NCI-H748 treated with DMSO at 0.1 percent for 48 hours (cell line): ENCODE measurements at regions not wholly inside any gene's neighbourhood (a gene's known extent, or its start where the extent isn't known, plus 50 kb on each side); places are given as distances from the start of the nearest gene placed in this dataset.

Source experiments
- DNase-seq: peaks from one replicate; lab custom pipeline; 2025; lab: John Stamatoyannopoulos, UW

DNA sequence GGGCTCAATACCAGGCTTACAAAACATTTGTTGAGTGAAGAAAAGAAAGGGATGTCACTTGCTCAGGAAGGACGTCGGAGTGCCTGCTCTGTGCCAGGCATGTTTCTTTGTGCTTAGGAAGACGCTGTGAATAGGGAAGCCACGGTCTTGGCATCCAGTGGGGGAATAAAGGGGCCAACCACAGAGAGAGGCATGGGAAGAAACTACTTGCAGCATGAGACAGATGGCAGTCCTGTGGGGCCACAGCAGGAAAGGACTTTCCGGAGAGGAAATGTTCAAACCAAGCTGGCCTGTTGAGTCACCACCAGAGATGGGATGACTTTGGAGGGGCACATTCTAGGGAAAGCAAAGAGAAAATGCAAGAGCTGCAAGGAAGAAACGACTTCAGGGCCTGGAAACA lies 173.2 kb downstream of the CDH26 start:
- DNase-seq: no peak

DNA sequence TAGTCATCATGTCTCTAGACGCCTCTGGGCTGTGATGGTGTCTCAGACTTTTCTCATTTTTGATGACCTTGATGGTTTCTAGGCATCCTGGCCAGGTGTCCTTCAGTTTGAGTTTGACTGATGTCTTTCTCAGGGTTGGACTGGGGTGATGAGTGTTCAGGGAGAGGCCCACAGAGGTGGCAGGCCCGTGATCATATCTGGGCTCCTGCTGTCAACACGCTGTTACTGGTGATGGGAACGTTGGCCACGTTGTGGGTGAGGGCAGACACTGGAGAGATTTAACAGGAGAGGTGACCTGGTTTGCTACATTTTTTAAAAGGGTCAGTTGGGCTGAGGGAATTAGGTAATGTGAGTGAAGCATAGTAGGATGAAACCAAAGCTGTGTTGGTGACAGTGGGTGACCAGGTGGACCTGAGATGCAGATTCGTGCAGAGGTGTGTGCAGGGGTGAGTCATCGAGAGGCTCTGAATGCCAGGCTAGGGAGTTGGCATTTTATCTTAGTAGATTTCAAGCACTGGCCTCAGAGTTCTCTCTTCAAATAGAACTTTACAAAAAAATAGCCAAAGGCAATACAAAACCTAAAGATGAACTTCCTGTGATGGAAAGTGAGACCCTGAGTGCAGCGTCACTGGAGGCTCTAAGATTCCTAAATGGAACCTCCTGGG lies 174.1 kb downstream of the CDH26 start:
- DNase-seq: no peak

DNA sequence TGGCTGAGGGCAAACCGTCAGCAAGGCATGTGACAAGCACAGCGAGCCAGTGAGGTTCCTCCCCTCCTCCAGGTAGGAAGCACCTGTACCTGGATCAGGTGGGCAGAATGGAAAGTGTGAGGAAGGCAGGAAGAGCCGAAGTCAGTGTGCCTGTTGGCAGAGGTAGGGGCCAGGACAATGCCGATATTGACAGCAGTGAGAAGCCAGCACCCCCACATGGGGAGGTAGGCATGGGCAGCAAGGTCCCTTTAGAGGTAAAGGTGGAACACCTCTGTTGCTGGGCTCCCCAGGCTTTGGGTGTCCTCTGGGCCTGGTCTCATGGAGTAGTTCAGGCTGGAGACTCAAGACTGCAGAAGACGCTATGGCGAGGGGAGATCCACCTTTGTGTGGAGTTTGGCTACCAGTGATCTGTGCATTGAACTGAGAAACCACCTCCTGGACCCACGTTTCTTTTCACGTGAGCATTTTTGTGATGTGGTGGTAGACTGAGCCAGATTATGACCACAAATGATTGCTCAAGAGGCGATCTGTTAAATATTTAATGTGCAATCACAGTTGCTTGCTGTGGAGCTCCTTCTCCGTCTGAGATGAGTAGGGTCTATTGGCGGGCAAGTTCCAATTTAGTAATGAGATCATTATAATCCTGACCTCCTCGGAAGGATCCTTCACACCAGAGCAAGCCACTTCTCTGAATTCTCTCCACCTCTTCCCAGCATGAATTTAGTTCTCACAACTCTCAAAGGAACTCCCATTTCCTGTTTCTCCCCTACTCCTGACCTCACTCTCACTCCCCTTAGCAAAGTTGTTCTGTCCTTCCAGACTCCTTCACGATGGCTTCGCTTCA lies 174.8 kb downstream of the CDH26 start:
- no peak for DNase-seq

DNA sequence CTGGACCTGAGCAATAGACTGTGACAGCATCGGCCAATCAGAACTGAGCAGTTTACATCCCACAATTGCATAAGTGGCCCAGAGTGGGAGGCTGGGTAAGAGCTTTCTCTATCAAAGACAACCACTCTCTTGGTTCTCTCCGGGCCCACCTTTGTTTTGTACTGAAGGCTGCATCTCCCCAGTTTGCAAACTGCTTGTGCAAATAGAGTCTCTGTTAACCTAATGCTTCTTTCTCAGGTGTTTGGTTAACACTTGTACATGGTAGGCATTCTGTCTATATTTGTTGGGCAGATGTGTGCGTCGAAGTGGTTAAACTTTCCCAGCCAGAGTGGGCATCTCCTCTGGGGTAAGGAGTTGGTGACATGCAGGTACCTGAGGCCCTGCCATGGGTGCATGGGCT lies 177.1 kb downstream of the CDH26 start:
- DNase-seq: no peak

DNA sequence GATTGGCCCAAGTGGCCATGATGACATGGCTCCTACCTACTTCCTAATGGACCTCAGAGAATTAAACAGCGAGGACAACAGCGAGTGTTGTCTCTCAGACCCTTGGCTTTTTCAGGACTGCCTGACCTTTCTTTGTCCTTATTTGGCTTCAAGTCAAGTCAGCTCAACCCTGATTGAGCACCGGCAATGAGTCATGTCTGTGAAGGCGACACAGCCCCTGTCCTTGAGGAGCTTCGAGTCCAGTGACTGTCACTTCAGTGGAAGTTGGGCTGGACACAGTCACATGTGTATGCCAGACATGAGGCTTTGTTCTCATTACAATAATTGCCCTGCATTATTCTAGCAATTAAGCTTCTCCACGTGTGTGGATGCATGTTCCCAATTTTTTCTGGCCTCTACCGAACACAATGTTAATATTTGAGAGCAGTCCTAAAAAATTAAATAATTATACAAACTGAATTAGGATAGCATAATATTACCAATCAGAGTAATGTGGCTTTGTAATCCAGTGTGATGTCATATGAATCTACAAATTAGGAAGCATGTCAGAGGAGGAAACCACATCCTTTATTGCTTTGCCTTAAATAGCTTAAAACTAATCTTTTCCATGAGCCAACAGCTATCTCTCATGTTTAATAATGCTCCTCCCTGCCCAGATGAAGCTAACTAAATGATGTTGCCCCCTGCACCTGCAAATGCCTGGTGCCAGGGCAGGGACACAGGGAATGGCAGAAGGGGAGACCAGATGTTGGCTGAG lies 178.6 kb downstream of the CDH26 start:
- DNase-seq: no peak

DNA sequence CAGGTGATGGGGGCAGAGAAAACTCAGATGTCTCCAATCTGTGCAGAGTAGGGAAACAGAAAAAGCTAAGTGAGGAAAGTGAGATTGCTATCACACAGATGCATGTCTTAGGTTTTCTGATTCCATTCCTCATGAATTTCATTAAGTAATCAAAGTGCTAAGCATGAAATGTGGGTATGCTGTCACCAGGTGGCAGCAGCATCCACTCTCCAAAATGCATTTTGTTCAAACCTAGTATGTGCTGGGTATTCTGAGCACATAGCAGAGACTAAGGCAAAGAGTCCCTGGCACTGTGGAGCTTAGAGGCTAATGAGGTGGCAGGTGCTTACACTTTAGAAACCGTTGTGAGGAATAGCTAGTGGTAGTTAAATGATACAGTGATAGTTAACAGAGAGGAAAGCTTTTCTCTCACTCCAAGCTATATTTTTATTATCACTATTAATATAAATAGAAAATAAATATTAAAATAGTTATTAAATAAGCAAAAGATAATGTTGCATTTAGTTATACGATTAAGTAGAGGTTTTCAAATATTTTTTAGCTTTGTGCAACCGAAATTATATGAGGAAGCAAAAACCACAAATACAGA lies 179.5 kb downstream of the CDH26 start:
- no peak for DNase-seq

DNA sequence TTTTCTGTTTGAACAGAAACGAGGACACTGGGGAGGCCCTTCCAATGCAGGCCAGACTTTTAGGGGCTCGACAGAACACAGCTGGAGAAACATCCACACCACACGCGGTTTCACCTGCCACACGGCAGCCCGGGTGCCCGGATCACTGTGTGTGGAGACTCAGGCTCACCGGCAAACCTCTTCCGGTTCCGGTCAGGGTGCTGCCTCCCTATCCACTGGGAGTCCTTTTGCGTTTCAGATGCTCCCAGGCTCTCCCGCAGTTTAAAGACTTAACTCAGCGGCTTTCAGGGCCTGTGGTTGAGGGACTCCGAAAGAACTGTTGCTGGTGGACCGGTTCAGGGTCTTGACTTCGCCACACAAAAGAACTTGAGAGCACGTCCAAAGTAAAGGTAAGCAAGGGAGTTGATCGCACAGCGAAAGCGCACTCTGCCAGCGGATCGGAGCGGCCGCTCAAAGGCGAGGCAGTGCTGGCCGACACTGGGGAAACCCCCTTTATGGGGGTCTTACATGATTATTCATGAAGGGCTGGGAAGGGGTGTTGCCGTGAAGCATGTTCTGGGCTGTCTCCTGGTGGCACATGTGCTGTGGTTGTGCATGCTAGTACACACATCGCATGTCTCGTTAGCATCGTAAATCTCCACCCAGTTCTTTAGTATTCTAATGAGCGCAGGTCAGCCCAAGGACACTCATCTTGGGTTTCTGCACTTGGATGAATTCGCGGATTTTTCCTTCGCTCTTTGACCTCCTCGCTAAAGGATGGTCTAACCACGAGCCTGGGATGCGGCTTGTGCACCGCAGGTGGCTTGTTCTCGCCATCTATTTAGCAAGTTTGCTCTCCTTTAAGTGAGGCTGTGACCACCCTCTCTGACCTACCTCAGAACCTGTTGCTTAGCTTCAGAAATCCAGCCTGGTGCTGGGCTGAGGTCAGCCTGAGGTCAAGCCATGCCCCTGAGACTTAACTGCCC lies 180.3 kb downstream of the CDH26 start:
- DNase-seq: no peak

DNA sequence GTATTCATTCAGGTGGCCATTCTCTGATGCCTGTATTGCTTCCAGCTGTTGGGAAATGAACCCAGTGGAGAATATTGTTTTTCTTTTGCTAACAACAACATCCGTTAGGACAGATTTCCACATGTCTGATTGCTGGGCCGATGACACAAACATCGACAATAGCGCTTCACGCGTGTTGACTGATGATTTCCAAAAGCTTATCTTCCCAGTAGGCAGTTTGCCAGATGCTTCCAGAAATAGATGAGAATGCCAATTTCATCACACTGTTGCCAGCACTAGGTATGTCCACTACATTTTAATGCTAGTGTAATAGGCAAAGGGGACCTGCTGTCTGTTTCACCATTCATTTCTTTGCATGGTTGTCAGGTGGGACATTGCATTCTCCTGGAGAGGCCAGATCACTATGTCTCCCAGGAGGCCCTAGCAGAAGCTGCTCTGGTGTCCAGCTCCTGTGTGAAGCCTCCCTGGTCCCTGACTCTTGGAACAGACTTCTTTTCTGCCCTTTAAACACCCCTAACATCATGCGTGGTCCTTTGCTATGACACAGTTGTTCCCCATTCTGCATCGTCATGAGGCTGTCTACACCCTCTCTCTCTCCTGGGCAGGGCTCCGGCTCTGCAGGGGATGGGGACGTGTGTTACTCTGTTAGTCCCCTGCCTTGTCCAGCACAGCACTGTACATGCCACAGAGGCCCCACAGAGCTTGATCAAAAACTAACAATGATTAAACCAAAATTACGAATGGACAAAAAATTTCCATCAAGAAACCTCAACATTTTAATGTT lies 181.6 kb downstream of the CDH26 start:
- no peak for DNase-seq

DNA sequence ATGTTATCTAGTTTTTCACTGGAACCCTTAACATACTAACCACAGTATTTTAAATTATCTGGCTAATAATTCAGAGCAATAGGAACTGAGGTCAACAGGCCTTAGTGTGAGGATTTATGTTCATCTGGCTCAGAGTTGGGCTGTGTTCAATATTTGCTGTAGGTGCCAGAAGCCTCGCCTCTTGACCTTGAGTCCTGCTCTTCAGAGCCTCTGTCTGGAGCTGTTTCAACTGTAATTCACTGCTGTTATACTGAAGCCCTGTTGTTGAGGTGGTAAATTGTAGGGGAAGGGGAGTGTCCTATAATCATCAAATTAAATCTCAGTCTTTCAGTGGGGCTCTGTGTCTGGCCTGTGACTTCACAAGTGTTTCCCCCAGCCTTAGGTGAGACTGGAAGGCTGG lies 184.4 kb downstream of the CDH26 start:
- no peak for DNase-seq

DNA sequence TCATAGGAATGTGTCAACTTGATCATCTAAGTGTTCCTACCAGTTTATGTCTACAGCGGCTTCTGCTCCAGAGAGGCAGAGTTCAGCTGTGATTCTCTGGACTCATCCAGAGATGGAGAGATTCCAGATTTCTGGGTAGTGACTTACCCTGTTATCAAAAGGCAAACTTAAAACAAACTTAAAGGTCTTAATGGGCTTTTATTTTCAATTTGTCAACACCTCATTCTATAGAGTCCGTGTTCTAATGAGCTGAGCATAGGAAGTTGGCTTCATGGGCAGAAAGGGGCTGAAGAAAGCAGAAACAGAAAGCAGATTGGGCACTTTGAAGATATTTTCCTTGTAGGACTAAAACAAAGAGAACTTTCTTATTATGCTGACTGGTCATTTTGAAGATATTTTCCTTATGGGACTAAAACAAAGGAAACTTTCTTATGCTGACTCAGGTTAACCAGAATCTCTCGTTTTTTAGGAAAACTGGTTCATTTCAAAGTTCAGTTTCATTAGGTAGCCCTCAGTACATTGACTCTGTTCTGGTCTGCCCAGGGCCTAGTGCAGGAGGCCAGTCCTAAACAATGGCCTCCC lies 185.1 kb downstream of the CDH26 start:
- no peak for DNase-seq

DNA sequence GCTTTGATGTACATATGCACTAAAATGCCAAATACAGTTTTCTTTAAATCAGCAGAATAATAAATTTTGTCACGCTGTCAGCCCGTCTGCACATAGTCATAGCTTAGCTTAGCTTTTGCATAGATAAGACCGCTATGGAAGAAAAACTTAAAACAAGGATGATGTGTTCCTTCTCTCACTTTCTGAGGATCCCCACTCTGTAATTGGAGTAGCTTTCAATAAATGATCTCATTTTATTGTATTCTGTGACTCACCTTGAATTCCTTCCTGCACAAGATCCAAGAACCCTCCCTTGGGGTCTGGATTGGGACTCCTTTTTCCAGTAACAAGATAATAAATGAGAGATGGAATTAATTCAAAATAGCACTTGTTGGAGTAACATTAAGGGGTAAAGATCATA lies 186.2 kb downstream of the CDH26 start:
- DNase-seq: no peak

DNA sequence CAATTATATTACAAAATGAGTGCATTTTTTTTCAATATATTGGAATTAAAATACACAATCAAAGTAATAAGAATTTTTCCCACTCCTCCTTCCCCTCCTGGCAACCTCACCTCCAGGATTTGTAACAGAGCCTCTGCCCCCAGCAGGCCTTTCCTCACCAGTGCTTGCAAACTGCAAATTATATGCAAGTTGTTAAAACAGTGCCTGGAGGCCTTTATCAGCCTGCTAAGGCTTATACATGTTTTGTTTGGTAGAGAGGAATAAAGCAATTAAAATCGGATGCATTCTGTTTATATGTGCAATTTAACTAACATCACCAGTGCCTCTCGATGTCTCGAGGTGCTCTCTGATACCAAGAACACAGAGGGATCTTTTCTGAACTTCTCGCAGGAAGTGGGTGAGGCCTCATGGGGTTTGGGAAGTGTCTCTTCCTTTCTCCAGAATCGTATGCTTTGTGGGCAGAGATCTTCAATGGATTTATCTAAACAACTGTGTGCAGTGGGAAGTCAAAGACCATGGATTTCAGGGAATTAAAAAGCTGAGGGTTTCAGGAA lies 186.8 kb downstream of the CDH26 start:
- no peak for DNase-seq

DNA sequence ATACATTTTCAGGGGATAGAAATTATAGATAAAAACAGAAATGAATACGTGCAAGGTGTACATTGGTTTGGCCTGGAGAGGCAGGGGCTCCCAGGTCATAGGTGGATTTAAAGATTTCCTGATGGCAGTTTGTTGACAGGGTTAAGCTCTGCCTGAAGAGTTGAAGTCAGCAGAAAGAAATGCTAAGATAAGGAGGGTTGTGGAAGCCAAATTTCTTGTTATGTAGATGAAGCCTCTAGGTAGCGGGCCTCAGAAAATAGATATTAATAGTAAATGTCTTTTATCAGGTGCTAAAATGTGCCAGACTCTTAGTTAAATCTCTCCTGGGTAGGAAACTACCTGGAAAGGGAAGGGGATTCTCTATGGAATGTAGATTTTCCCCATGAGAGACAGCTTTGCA lies 188.8 kb downstream of the CDH26 start:
- DNase-seq: no peak

DNA sequence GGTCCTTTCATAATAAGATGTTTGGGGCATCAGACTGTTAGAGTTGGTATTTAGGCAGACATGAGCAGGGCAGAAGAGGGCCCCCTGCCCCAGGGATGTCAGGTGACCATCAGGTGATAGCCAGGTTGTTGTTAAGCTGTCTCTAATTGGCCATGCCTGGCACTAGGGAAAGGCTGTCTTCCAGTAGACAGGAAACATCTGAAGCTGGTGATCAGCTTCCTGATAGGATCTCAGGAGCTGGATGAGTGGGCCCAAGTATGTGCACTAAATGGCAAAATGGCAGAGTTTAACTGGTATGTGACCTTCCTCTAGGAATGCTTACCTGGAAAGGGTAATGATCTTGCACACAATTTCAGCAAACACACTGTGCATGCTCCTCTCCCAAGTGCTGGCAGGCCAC lies 190.7 kb downstream of the CDH26 start:
- no peak for DNase-seq

DNA sequence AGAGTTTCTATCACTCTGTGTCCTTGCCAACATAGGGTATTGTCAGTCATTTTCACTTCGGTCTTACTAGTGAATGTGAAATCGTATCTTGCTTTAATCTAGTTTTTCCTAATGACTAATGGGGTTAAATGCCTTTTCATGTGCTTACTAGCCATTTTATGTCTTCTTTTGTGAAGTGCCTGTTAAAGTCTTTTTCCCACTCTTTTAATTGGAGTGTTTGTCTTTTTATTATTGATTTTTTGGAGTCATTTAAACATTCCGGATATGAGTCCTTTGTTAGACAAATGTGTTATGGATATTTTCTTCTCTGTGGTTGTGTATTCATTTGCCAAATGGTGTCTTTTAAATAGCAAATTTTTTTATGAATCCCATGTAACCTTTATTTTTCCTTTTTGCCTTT lies 194.6 kb downstream of the CDH26 start:
- DNase-seq: peak; percentile 24

DNA sequence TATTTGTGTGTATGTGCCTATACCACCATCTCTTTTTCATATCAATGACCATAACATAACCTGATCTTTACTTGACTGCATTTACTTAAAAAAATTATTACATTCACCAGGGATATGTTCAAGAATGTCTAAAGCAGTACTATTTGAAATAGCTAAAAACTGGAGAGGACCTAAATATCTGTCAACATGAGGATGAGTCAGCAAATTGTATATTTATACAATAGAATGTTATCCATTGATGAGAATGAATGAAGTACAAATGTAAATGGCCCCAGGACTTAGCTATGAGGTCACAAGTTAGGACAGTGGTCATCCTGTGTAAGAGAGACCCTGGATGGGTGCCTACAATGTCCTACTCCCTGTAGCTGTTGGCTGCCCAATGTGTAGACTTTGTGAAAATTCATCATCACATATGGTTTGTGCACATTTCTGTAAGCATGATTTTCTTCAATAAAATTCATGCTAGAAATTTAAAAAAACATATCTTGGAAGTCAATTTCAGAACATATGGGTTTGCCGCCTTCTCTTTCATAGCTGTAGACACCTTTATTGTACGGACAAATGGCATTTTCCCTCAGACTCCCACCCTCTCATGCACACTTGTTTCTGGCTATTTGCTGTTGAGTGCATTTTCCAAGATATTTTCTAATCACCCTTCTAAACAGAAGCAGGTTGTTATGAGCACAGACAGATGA lies 202.4 kb downstream of the CDH26 start:
- no peak for DNase-seq

DNA sequence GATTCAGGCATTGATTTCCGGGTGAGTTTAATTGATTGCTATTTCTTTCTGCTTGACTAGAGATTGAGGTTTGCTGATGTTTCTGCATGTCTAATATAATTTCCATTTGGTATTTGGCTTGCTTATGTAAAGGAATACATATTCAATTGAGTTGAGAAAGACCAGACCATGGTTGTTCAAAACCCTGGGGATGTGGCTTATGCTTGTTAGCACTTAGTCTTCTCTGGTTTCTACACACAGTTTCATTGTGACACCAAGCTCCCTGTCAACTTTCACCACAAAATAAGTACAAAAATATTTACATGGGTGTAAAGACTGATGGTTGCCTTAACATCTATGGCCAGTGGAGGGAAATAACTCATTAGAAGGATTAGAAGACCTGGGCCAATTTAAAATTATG lies 209.6 kb downstream of the CDH26 start:
- no peak for DNase-seq

DNA sequence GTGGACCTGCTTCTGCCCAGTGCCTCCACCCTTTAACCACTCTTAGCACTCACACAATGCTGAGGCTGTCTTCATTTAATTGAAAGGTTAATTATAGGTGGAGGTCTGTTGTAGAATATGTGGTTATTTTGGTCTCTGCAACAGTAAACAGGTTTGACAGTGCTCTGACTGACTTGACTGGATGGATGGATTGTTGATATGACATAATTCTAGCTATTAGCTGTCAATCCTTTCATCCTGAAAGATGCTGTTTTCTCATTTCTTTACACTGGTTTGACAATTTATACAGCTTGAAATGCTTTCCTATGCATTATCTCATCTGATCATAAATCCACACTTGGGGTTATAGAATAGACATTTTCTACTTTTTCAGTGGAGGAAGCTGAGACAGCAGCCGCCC lies 210.7 kb downstream of the CDH26 start:
- DNase-seq: no peak

DNA sequence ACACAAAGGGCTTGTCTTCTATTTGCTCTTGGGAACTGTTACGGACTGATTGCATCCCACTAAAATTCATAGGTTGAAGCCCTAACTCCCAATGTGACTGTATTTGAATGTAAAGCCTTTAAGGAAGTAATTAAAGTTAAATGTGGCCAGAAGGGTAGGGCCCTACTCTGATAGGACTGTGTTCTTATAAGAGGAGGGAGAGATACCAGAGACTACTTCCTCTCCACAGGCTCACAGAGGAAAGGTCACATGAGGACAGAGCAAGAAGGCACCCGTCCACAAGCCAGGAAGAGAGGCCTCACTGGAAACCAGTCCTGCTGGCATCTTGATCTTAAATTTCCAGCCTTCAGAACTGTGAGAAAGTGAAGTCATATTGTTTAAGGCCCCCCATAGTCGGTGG lies 211.9 kb downstream of the CDH26 start:
- no peak for DNase-seq
